ENCODE measurements at regions not wholly inside any gene's neighbourhood (a gene's known extent, or its start where the extent isn't known, plus 50 kb on each side); places are given as distances from the start of the nearest gene placed in this dataset.

GRCh38 chr2:217415316-217415715 is 555.5 kb upstream of the TNP1 start:
- H3K4me3 Mint-ChIP-seq, result no peak overlapping the region
- peaks cover 60% of the 10 kb centered on the region for H3K4me1 Mint-ChIP-seq (ENCODE audit: low read depth)

GRCh38 chr2:217414429-217414828 is 554.6 kb upstream of the TNP1 start:
- no peak for TF ChIP-seq CTCF (IDR thresholded peaks at IDR 0.05)
- Mint-ChIP-seq H3K4me3 (no peak overlapping the region), H3K27ac (no peak overlapping the region), H3K9me3 (no peaks in the 10 kb centered on the region), H3K27me3 (ENCODE audit: insufficient read depth) (0 out of 2 replicates have a peak, but pooled peaks cover 1% of the 10 kb centered on the region), H3K36me3 (ENCODE audit: low read depth) (no peaks in the 10 kb centered on the region), H3K4me1 (ENCODE audit: low read depth) (peaks cover 57% of the 10 kb centered on the region)
- DNase-seq, result no peak

More at GRCh38 chr2:217415316-217415715, 555.5 kb upstream of the TNP1 start:
- no peak for TF ChIP-seq CTCF (IDR thresholded peaks at IDR 0.05)
- H3K27me3 Mint-ChIP-seq (ENCODE audit: insufficient read depth), result 0 out of 2 replicates have a peak, but pooled peaks cover 1% of the 10 kb centered on the region
- H3K36me3 Mint-ChIP-seq (ENCODE audit: low read depth), result no peaks in the 10 kb centered on the region
- no peak for DNase-seq
- H3K27ac Mint-ChIP-seq, result no peak overlapping the region
- no peaks in the 10 kb centered on the region for H3K9me3 Mint-ChIP-seq

GRCh38 chr2:217413193-217413592 is 553.3 kb upstream of the TNP1 start:
- H3K36me3 Mint-ChIP-seq (ENCODE audit: low read depth), result no peaks in the 10 kb centered on the region
- no peaks in the 10 kb centered on the region for H3K9me3 Mint-ChIP-seq
- H3K4me1 Mint-ChIP-seq (ENCODE audit: low read depth), result peaks cover 45% of the 10 kb centered on the region
- peak overlapping the region; percentile 61 for H3K4me3 Mint-ChIP-seq
- no peak for TF ChIP-seq CTCF (IDR thresholded peaks at IDR 0.05)
- 0 out of 2 replicates have a peak, but pooled peaks cover 1% of the 10 kb centered on the region for H3K27me3 Mint-ChIP-seq (ENCODE audit: insufficient read depth)
- H3K27ac Mint-ChIP-seq, result peak overlapping the region; percentile 79
- DNase-seq, result peak; percentile 72

GRCh38 chr2:217412721-217413120 is 552.9 kb upstream of the TNP1 start:
- Mint-ChIP-seq H3K9me3 (no peaks in the 10 kb centered on the region), H3K36me3 (ENCODE audit: low read depth) (no peaks in the 10 kb centered on the region), H3K27me3 (ENCODE audit: insufficient read depth) (0 out of 2 replicates have a peak, but pooled peaks cover 1% of the 10 kb centered on the region), H3K4me1 (ENCODE audit: low read depth) (peaks cover 40% of the 10 kb centered on the region), H3K4me3 (peak overlapping the region; percentile 22), H3K27ac (peak overlapping the region; percentile 79)
- peak; percentile 37 for DNase-seq
- TF ChIP-seq CTCF (IDR thresholded peaks at IDR 0.05), result no peak

- Mint-ChIP-seq H3K9me3 (no peaks in the 10 kb centered on the region), H3K4me3 (peak overlapping the region; percentile 22), H3K4me1 (ENCODE audit: low read depth) (peaks cover 36% of the 10 kb centered on the region), H3K27me3 (ENCODE audit: insufficient read depth) (0 out of 2 replicates have a peak, but pooled peaks cover 1% of the 10 kb centered on the region), H3K36me3 (ENCODE audit: low read depth) (no peaks in the 10 kb centered on the region), H3K27ac (peak overlapping the region; percentile 79)
- no peak for TF ChIP-seq CTCF (IDR thresholded peaks at IDR 0.05)
- no peak for DNase-seq
Measured at GRCh38 chr2:217412277-217412676, 552.4 kb upstream of the TNP1 start.

GRCh38 chr2:217410681-217410960 is 550.8 kb upstream of the TNP1 start:
- Mint-ChIP-seq H3K4me3 (no peak overlapping the region), H3K27ac (no peak overlapping the region), H3K27me3 (ENCODE audit: insufficient read depth) (0 out of 2 replicates have a peak, but pooled peaks cover 1% of the 10 kb centered on the region), H3K36me3 (ENCODE audit: low read depth) (no peaks in the 10 kb centered on the region), H3K4me1 (ENCODE audit: low read depth) (peaks cover 24% of the 10 kb centered on the region), H3K9me3 (no peaks in the 10 kb centered on the region)
- no peak for DNase-seq
- no peak for TF ChIP-seq CTCF (IDR thresholded peaks at IDR 0.05)

All from HFFc6 (cell line).